ENCODE measurements at regions not wholly inside any gene's neighbourhood (a gene's known extent, or its start where the extent isn't known, plus 50 kb on each side); places are given as distances from the start of the nearest gene placed in this dataset.

DNA sequence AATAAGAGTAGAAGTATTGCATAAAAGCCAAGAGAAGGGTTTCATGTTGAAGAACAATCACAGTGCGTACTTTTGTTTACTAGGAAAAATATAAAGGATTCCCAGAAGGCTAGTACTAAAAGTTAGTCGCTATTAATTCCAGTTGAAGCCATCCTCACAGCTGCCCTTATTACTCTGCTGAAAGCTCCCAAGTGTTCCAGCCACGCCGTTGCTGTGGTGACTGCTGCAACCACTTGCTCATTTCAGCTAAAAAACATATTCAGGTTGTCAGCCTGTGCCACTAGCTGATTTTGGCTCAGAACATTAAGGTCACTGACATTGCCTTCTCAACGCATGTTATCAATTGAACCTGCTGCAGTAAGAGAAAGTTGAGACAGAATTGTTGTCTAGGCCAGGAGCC is 87.1 kb upstream of the FNDC3A start:
- H3K4me3 ChIP-seq, result no peak overlapping the region
- H3K27me3 ChIP-seq, result no peaks in the 10 kb centered on the region
- H3K9me3 ChIP-seq, result no peaks in the 10 kb centered on the region
- H3K36me3 ChIP-seq, result no peaks in the 10 kb centered on the region
- no peak overlapping the region for H3K27ac ChIP-seq
- H3K4me1 ChIP-seq, result peaks cover 0 to 24% (median 14%) of the 10 kb centered on the region in 4 donors
- no peak for DNase-seq
- no peak for TF ChIP-seq POLR2A (IDR thresholded peaks at IDR 0.05)
- TF ChIP-seq, protein P1, sequence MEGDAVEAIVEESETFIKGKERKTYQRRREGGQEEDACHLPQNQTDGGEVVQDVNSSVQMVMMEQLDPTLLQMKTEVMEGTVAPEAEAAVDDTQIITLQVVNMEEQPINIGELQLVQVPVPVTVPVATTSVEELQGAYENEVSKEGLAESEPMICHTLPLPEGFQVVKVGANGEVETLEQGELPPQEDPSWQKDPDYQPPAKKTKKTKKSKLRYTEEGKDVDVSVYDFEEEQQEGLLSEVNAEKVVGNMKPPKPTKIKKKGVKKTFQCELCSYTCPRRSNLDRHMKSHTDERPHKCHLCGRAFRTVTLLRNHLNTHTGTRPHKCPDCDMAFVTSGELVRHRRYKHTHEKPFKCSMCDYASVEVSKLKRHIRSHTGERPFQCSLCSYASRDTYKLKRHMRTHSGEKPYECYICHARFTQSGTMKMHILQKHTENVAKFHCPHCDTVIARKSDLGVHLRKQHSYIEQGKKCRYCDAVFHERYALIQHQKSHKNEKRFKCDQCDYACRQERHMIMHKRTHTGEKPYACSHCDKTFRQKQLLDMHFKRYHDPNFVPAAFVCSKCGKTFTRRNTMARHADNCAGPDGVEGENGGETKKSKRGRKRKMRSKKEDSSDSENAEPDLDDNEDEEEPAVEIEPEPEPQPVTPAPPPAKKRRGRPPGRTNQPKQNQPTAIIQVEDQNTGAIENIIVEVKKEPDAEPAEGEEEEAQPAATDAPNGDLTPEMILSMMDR (IDR thresholded peaks at IDR 0.05), result no peak
- TF ChIP-seq POLR2AphosphoS5 (IDR thresholded peaks at IDR 0.05), result no peak
- no peak for TF ChIP-seq EP300 (IDR thresholded peaks at IDR 0.05)
- intact Hi-C loops (cut with DNase I), result no loop called here
- 94 to 95% methylated on average over 5 of the region's 5 CpGs for WGBS, 2 donors

DNA sequence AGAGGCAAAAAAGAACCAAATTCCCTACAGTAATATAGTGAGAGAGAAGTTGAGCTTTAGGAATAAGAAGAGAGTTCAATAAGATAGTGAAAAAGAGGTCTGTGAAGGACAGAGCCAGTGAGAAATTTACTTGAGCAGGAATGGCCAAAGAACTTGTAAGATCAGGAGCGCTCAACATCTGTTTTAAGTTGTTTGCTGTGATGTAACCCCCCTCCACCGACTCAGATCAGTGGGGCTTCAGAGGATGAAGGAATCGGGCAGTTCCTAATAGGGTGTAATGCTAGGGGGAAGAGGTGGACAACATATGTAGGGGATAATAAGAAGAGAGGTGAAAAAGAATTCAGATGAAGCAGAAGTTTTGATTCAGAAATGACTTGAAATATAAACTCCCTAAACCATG is 85.3 kb upstream of the FNDC3A start:
- WGBS, 2 donors, result 64 to 81% methylated on average over 3 of the region's 3 CpGs
- no peaks in the 10 kb centered on the region for H3K36me3 ChIP-seq
- no peak overlapping the region for H3K27ac ChIP-seq
- DNase-seq, result no peak
- H3K9me3 ChIP-seq, result no peaks in the 10 kb centered on the region
- no peak overlapping the region for H3K4me3 ChIP-seq
- intact Hi-C loops (cut with DNase I), result no loop called here
- H3K27me3 ChIP-seq, result no peaks in the 10 kb centered on the region
- TF ChIP-seq, protein P1 (IDR thresholded peaks at IDR 0.05), result no peak
- TF ChIP-seq POLR2A (IDR thresholded peaks at IDR 0.05) (no peak), EP300 (IDR thresholded peaks at IDR 0.05) (no peak)
- H3K4me1 ChIP-seq, result peaks cover 0 to 17% (median 14%) of the 10 kb centered on the region in 4 donors

DNA sequence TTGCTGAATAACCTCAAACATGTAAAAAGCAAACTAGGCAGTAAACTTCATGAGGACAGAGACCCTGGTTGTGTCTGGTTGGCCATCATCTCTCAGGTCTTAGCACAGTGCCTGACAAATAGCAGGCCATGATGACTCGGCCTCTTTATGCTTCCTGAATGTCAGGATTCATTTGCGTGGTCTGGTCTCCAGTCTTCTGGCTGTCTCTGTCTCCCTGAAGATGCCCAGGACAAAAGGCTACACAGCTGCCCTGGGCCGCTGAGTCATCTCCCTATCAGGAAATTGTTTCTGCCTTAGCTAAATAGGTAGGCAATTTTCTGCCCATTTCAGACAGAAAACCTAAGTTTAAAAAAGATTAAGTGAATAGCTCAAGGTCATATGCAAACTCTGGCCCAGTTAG is 84.1 kb upstream of the FNDC3A start:
- intact Hi-C loops (cut with DNase I), result no loop called here
- WGBS, 2 donors, result 66 to 77% methylated on average over 3 of the region's 3 CpGs
- H3K36me3 ChIP-seq, result no peaks in the 10 kb centered on the region
- peaks cover 0 to 17% (median 14%) of the 10 kb centered on the region in 4 donors for H3K4me1 ChIP-seq
- H3K9me3 ChIP-seq, result no peaks in the 10 kb centered on the region
- peak in 1 of 4 donors; percentile 14 for TF ChIP-seq POLR2AphosphoS5 (IDR thresholded peaks at IDR 0.05)
- TF ChIP-seq, protein P1 (IDR thresholded peaks at IDR 0.05), result no peak
- no peaks in the 10 kb centered on the region for H3K27me3 ChIP-seq
- H3K27ac ChIP-seq, result peak overlapping the region in 2 of 4 donors; percentile 31 to 70
- no peak overlapping the region for H3K4me3 ChIP-seq
- DNase-seq, result no peak

GRCh38 chr13:48892053-48892687 is 83.5 kb upstream of the FNDC3A start:
- peak in 1 of 4 donors; percentile 49 for TF ChIP-seq POLR2AphosphoS5 (IDR thresholded peaks at IDR 0.05)
- TF ChIP-seq EP300 (IDR thresholded peaks at IDR 0.05), result peak in 1 of 4 donors; percentile 30
- no peak for TF ChIP-seq POLR2A (IDR thresholded peaks at IDR 0.05)
- TF ChIP-seq, protein P1 (IDR thresholded peaks at IDR 0.05), result no peak
- intact Hi-C loops (cut with DNase I), result no loop called here
- H3K27me3 ChIP-seq, result no peaks in the 10 kb centered on the region
- DNase-seq, result no peak
- 56 to 78% methylated on average over 2 of the region's 2 CpGs for WGBS, 2 donors
- H3K9me3 ChIP-seq, result no peaks in the 10 kb centered on the region
- peaks cover 0 to 17% (median 14%) of the 10 kb centered on the region in 4 donors for H3K4me1 ChIP-seq
- no peak overlapping the region for H3K4me3 ChIP-seq
- peak overlapping the region in 2 of 4 donors; percentile 31 to 70 for H3K27ac ChIP-seq
- H3K36me3 ChIP-seq, result no peaks in the 10 kb centered on the region

DNA sequence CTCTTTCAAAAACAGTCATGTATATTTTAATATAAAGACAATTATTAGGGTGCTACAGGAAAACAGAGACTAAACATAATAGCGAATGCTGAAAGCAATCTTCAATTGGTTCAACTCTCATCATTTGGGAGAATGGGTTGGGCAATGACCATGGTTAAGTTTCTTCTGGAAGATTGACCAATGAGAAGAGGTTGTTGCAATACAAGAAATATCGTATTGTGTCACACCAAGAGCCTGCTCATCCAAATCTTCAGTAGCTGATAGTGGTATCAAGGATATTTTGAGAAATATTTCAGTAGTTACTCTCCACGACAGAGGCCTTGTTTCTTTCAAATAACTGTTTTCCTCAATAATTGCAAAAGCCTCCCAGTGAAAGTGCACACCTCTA is 83.0 kb upstream of the FNDC3A start:
- H3K4me1 ChIP-seq, result peaks cover 0 to 17% (median 14%) of the 10 kb centered on the region in 4 donors
- peak overlapping the region in 1 of 4 donors; percentile 70 for H3K27ac ChIP-seq
- intact Hi-C loops (cut with DNase I), result no loop called here
- TF ChIP-seq POLR2AphosphoS5 (IDR thresholded peaks at IDR 0.05) (no peak), POLR2A (IDR thresholded peaks at IDR 0.05) (no peak), EP300 (IDR thresholded peaks at IDR 0.05) (no peak)
- TF ChIP-seq, protein P1 (IDR thresholded peaks at IDR 0.05), result no peak
- no peak overlapping the region for H3K4me3 ChIP-seq
- no peaks in the 10 kb centered on the region for H3K9me3 ChIP-seq
- no peaks in the 10 kb centered on the region for H3K27me3 ChIP-seq
- no peaks in the 10 kb centered on the region for H3K36me3 ChIP-seq
- no peak for DNase-seq
- 90% methylated on average over 3 of the region's 3 CpGs for WGBS, 2 donors

Data from sigmoid colon (tissue), 6 donors.